ENCODE measurements at regions not wholly inside any gene's neighbourhood (a gene's known extent, or its start where the extent isn't known, plus 50 kb on each side); places are given as distances from the start of the nearest gene placed in this dataset.

GRCh38 chr17:36736201-36737156 is 135.1 kb downstream of the MRM1 start:
- Histone ChIP-seq H3K27ac (ENCODE audit: low read depth in 2 of 2, low read length in 1 of 2) (no peak overlapping the region), H3K9me3 (ENCODE audit: control insufficient read depth in 2 of 2, insufficient read depth in 1 of 2, low read depth in 1 of 2, low read length in 1 of 2) (no peaks in the 10 kb centered on the region), H3K4me1 (ENCODE audit: control insufficient read depth in 2 of 2, insufficient read depth in 2 of 2, low read length in 1 of 2) (peaks cover 0 to 4% of the 10 kb centered on the region in 2 donors), H3K27me3 (ENCODE audit: control insufficient read depth in 1 of 2, insufficient read depth in 2 of 2, low read length in 2 of 2) (no peaks in the 10 kb centered on the region), H3K4me3 (ENCODE audit: low read depth in 1 of 2, low read length in 2 of 2) (no peak overlapping the region), H3K36me3 (ENCODE audit: control insufficient read depth in 2 of 2, insufficient read depth in 2 of 2, low read length in 1 of 2) (no peaks in the 10 kb centered on the region)
- 68 to 70% methylated on average over 15 of the region's 15 CpGs for WGBS, 2 donors

GRCh38 chr17:36739208-36739607 is 137.8 kb downstream of the MRM1 start:
- H3K27me3 ChIP-seq (ENCODE audit: control insufficient read depth in 1 of 2, insufficient read depth in 2 of 2, low read length in 2 of 2): no peaks in the 10 kb centered on the region
- no peak overlapping the region for H3K4me3 ChIP-seq (ENCODE audit: low read depth in 1 of 2, low read length in 2 of 2)
- no peak overlapping the region for H3K27ac ChIP-seq (ENCODE audit: low read depth in 2 of 2, low read length in 1 of 2)
- no peaks in the 10 kb centered on the region for H3K4me1 ChIP-seq (ENCODE audit: control insufficient read depth in 2 of 2, insufficient read depth in 2 of 2, low read length in 1 of 2)
- 83 to 84% methylated on average over 6 of the region's 6 CpGs for WGBS, 2 donors
- no peaks in the 10 kb centered on the region for H3K9me3 ChIP-seq (ENCODE audit: control insufficient read depth in 2 of 2, insufficient read depth in 1 of 2, low read depth in 1 of 2, low read length in 1 of 2)
- H3K36me3 ChIP-seq (ENCODE audit: control insufficient read depth in 2 of 2, insufficient read depth in 2 of 2, low read length in 1 of 2): no peaks in the 10 kb centered on the region

- H3K27ac ChIP-seq (ENCODE audit: low read depth in 2 of 2, low read length in 1 of 2): no peak overlapping the region
- WGBS, 2 donors: 76% methylated on average over 8 of the region's 8 CpGs
- H3K9me3 ChIP-seq (ENCODE audit: control insufficient read depth in 2 of 2, insufficient read depth in 1 of 2, low read depth in 1 of 2, low read length in 1 of 2): no peaks in the 10 kb centered on the region
- H3K4me1 ChIP-seq (ENCODE audit: control insufficient read depth in 2 of 2, insufficient read depth in 2 of 2, low read length in 1 of 2): no peaks in the 10 kb centered on the region
- no peak overlapping the region for H3K4me3 ChIP-seq (ENCODE audit: low read depth in 1 of 2, low read length in 2 of 2)
- H3K27me3 ChIP-seq (ENCODE audit: control insufficient read depth in 1 of 2, insufficient read depth in 2 of 2, low read length in 2 of 2): no peaks in the 10 kb centered on the region
- no peaks in the 10 kb centered on the region for H3K36me3 ChIP-seq (ENCODE audit: control insufficient read depth in 2 of 2, insufficient read depth in 2 of 2, low read length in 1 of 2)
Observed at GRCh38 chr17:36740157-36740556, 138.8 kb downstream of the MRM1 start.

- no peak overlapping the region for H3K27ac ChIP-seq (ENCODE audit: low read depth in 2 of 2, low read length in 1 of 2)
- 85% methylated on average over 6 of the region's 6 CpGs for WGBS, 2 donors
- no peaks in the 10 kb centered on the region for H3K27me3 ChIP-seq (ENCODE audit: control insufficient read depth in 1 of 2, insufficient read depth in 2 of 2, low read length in 2 of 2)
- H3K9me3 ChIP-seq (ENCODE audit: control insufficient read depth in 2 of 2, insufficient read depth in 1 of 2, low read depth in 1 of 2, low read length in 1 of 2): no peaks in the 10 kb centered on the region
- H3K4me1 ChIP-seq (ENCODE audit: control insufficient read depth in 2 of 2, insufficient read depth in 2 of 2, low read length in 1 of 2): no peaks in the 10 kb centered on the region
- no peaks in the 10 kb centered on the region for H3K36me3 ChIP-seq (ENCODE audit: control insufficient read depth in 2 of 2, insufficient read depth in 2 of 2, low read length in 1 of 2)
- H3K4me3 ChIP-seq (ENCODE audit: low read depth in 1 of 2, low read length in 2 of 2): no peak overlapping the region
Observed at GRCh38 chr17:36741019-36741902, 139.9 kb downstream of the MRM1 start.

GRCh38 chr17:36742267-36743000 is 141.1 kb downstream of the MRM1 start:
- 54 to 58% methylated on average over 18 of the region's 18 CpGs for WGBS, 2 donors
- no peaks in the 10 kb centered on the region for H3K4me1 ChIP-seq (ENCODE audit: control insufficient read depth in 2 of 2, insufficient read depth in 2 of 2, low read length in 1 of 2)
- H3K27me3 ChIP-seq (ENCODE audit: control insufficient read depth in 1 of 2, insufficient read depth in 2 of 2, low read length in 2 of 2): no peaks in the 10 kb centered on the region
- H3K36me3 ChIP-seq (ENCODE audit: control insufficient read depth in 2 of 2, insufficient read depth in 2 of 2, low read length in 1 of 2): no peaks in the 10 kb centered on the region
- H3K27ac ChIP-seq (ENCODE audit: low read depth in 2 of 2, low read length in 1 of 2): no peak overlapping the region
- H3K4me3 ChIP-seq (ENCODE audit: low read depth in 1 of 2, low read length in 2 of 2): no peak overlapping the region
- H3K9me3 ChIP-seq (ENCODE audit: control insufficient read depth in 2 of 2, insufficient read depth in 1 of 2, low read depth in 1 of 2, low read length in 1 of 2): no peaks in the 10 kb centered on the region

GRCh38 chr17:36743130-36743529 is 141.7 kb downstream of the MRM1 start:
- Histone ChIP-seq H3K4me1 (ENCODE audit: control insufficient read depth in 2 of 2, insufficient read depth in 2 of 2, low read length in 1 of 2) (no peaks in the 10 kb centered on the region), H3K27me3 (ENCODE audit: control insufficient read depth in 1 of 2, insufficient read depth in 2 of 2, low read length in 2 of 2) (no peaks in the 10 kb centered on the region), H3K27ac (ENCODE audit: low read depth in 2 of 2, low read length in 1 of 2) (no peak overlapping the region), H3K9me3 (ENCODE audit: control insufficient read depth in 2 of 2, insufficient read depth in 1 of 2, low read depth in 1 of 2, low read length in 1 of 2) (no peaks in the 10 kb centered on the region), H3K36me3 (ENCODE audit: control insufficient read depth in 2 of 2, insufficient read depth in 2 of 2, low read length in 1 of 2) (no peaks in the 10 kb centered on the region), H3K4me3 (ENCODE audit: low read depth in 1 of 2, low read length in 2 of 2) (no peak overlapping the region)
- WGBS, 2 donors: 63 to 66% methylated on average over 7 of the region's 7 CpGs

- no peak overlapping the region for H3K27ac ChIP-seq (ENCODE audit: low read depth in 2 of 2, low read length in 1 of 2)
Observed at GRCh38 chr17:36746381-36747053, 145.1 kb downstream of the MRM1 start.

GRCh38 chr17:36747861-36748260 is 146.5 kb downstream of the MRM1 start:
- Histone ChIP-seq H3K9me3 (ENCODE audit: control insufficient read depth in 2 of 2, insufficient read depth in 1 of 2, low read depth in 1 of 2, low read length in 1 of 2) (no peaks in the 10 kb centered on the region), H3K4me3 (ENCODE audit: low read depth in 1 of 2, low read length in 2 of 2) (no peak overlapping the region), H3K27me3 (ENCODE audit: control insufficient read depth in 1 of 2, insufficient read depth in 2 of 2, low read length in 2 of 2) (no peaks in the 10 kb centered on the region), H3K36me3 (ENCODE audit: control insufficient read depth in 2 of 2, insufficient read depth in 2 of 2, low read length in 1 of 2) (no peaks in the 10 kb centered on the region), H3K4me1 (ENCODE audit: control insufficient read depth in 2 of 2, insufficient read depth in 2 of 2, low read length in 1 of 2) (no peaks in the 10 kb centered on the region), H3K27ac (ENCODE audit: low read depth in 2 of 2, low read length in 1 of 2) (no peak overlapping the region)
- 91% methylated on average over 12 of the region's 12 CpGs for WGBS, 2 donors

More at GRCh38 chr17:36746381-36747053, 145.1 kb downstream of the MRM1 start:
- H3K36me3 ChIP-seq (ENCODE audit: control insufficient read depth in 2 of 2, insufficient read depth in 2 of 2, low read length in 1 of 2): no peaks in the 10 kb centered on the region
- no peaks in the 10 kb centered on the region for H3K27me3 ChIP-seq (ENCODE audit: control insufficient read depth in 1 of 2, insufficient read depth in 2 of 2, low read length in 2 of 2)
- no peaks in the 10 kb centered on the region for H3K9me3 ChIP-seq (ENCODE audit: control insufficient read depth in 2 of 2, insufficient read depth in 1 of 2, low read depth in 1 of 2, low read length in 1 of 2)
- WGBS, 2 donors: 84% methylated on average over 18 of the region's 18 CpGs
- H3K4me1 ChIP-seq (ENCODE audit: control insufficient read depth in 2 of 2, insufficient read depth in 2 of 2, low read length in 1 of 2): no peaks in the 10 kb centered on the region
- H3K4me3 ChIP-seq (ENCODE audit: low read depth in 1 of 2, low read length in 2 of 2): no peak overlapping the region

- 66 to 72% methylated on average over 10 of the region's 10 CpGs for WGBS, 2 donors
- H3K9me3 ChIP-seq (ENCODE audit: control insufficient read depth in 2 of 2, insufficient read depth in 1 of 2, low read depth in 1 of 2, low read length in 1 of 2): no peaks in the 10 kb centered on the region
- no peak overlapping the region for H3K27ac ChIP-seq (ENCODE audit: low read depth in 2 of 2, low read length in 1 of 2)
- H3K4me3 ChIP-seq (ENCODE audit: low read depth in 1 of 2, low read length in 2 of 2): no peak overlapping the region
- no peaks in the 10 kb centered on the region for H3K4me1 ChIP-seq (ENCODE audit: control insufficient read depth in 2 of 2, insufficient read depth in 2 of 2, low read length in 1 of 2)
- no peaks in the 10 kb centered on the region for H3K36me3 ChIP-seq (ENCODE audit: control insufficient read depth in 2 of 2, insufficient read depth in 2 of 2, low read length in 1 of 2)
- H3K27me3 ChIP-seq (ENCODE audit: control insufficient read depth in 1 of 2, insufficient read depth in 2 of 2, low read length in 2 of 2): peaks cover 0 to 2% of the 10 kb centered on the region in 2 donors
Observed at GRCh38 chr17:36748272-36748671, 146.9 kb downstream of the MRM1 start.

All from esophagus (tissue), 2 donors.